Gastrocnemius medialis (tissue), 4 donors: ENCODE measurements at regions not wholly inside any gene's neighbourhood (a gene's known extent, or its start where the extent isn't known, plus 50 kb on each side); places are given as distances from the start of the nearest gene placed in this dataset.

Source experiments
- ATAC-seq, 2 donors: fragments of 150-250 bp; one replicate each; pipeline ENCODE4 v1.9.1; 2016
- DNase-seq, 2 donors: peaks; one replicate each; pipeline ENCODE4 v3.0.0-alpha.2; 2019
- H3K27ac ChIP-seq, 4 donors: fragments of 200-600 bp; sonication (generic); 1 replicate in 1 of 4; 2 replicates in 3 of 4; pipeline ENCODE4 v1.5.1; 2016 to 2018; ENCODE audit warnings: mild to moderate bottlenecking in 2 of 4, moderate library complexity in 1 of 4
- H3K27me3 ChIP-seq, 3 donors: fragments of 200-600 bp; sonication (generic) in 2 of 3; 1 replicate in 1 of 3; 2 replicates in 2 of 3; pipeline versions ENCODE4 v1.5.1 to v1.6.0; 2016 to 2019; ENCODE audit warnings: mild to moderate bottlenecking in 1 of 3, moderate library complexity in 1 of 3
- H3K36me3 ChIP-seq, 2 donors: fragments of 200-600 bp; sonication (generic) in 1 of 2; one replicate each; pipeline ENCODE4 v1.5.1; 2017 to 2018
- H3K4me1 ChIP-seq, 2 donors: fragments of 200-600 bp; sonication (generic) in 1 of 2; one replicate each; pipeline ENCODE4 v1.5.1; 2016 to 2017; ENCODE audit warnings: mild to moderate bottlenecking in 2 of 2
- H3K4me3 ChIP-seq, 4 donors: fragments of 200-600 bp; sonication (generic) in 3 of 4; 1 replicate in 1 of 4; 2 replicates in 3 of 4; pipeline ENCODE4 v1.5.1; 2016 to 2019; ENCODE audit warnings: mild to moderate bottlenecking in 2 of 4
- H3K9me3 ChIP-seq, 3 donors: fragments of 200-600 bp; sonication (generic) in 2 of 3; 1 replicate in 1 of 3; 2 replicates in 2 of 3; pipeline ENCODE4 v1.5.1; 2016 to 2019
- POLR2A ChIP-seq, 2 donors: fragments of 450-650 bp; IDR thresholded peaks; one replicate each; pipeline ENCODE4 v1.6.1; 2017; ENCODE audit warnings: antibody characterized with exemption in 2 of 2, mild to moderate bottlenecking in 2 of 2, moderate library complexity in 2 of 2
- in situ Hi-C, 4 donors: fragments of 200-750 bp; cut with MboI; loops; one replicate each; pipeline versions ENCODE4 v1.15.0 to v1.8.0; 2017; ENCODE audit warnings: low sequenced_read_pairs in 4 of 4
- intact Hi-C: fragments of 100-400 bp; cut with DNase I; formaldehyde crosslinking; loops from one replicate; pipeline ENCODE4 v1.15.1; 2023; ENCODE audit warnings: low total_unique reads
- TF ChIP-seq, protein P1 (sequence below), 5 experiments: fragments of 450-650 bp in 3 of 5; fragments of 200-600 bp in 2 of 5; sonication (generic) in 2 of 5; IDR thresholded peaks in 4 of 5; conservative IDR thresholded peaks in 1 of 5; 1 replicate in 4 of 5; 2 replicates in 1 of 5; pipeline ENCODE4 v1.5.1; 2016 to 2019; ENCODE audit warnings: antibody characterized with exemption in 5 of 5, mild to moderate bottlenecking in 3 of 5, moderate library complexity in 3 of 5

GRCh38 chr12:61452076-61452475, 808.1 kb upstream of the USP15 start:
- intact Hi-C loops = no loop called here
- DNase-seq = no peak
- TF ChIP-seq, protein P1, sequence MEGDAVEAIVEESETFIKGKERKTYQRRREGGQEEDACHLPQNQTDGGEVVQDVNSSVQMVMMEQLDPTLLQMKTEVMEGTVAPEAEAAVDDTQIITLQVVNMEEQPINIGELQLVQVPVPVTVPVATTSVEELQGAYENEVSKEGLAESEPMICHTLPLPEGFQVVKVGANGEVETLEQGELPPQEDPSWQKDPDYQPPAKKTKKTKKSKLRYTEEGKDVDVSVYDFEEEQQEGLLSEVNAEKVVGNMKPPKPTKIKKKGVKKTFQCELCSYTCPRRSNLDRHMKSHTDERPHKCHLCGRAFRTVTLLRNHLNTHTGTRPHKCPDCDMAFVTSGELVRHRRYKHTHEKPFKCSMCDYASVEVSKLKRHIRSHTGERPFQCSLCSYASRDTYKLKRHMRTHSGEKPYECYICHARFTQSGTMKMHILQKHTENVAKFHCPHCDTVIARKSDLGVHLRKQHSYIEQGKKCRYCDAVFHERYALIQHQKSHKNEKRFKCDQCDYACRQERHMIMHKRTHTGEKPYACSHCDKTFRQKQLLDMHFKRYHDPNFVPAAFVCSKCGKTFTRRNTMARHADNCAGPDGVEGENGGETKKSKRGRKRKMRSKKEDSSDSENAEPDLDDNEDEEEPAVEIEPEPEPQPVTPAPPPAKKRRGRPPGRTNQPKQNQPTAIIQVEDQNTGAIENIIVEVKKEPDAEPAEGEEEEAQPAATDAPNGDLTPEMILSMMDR (IDR thresholded peaks at IDR 0.05 in 4 of 5, conservative IDR thresholded peaks at IDR 0.05 in 1 of 5) = no peak
- TF ChIP-seq POLR2A (IDR thresholded peaks at IDR 0.05) = no peak

DNA sequence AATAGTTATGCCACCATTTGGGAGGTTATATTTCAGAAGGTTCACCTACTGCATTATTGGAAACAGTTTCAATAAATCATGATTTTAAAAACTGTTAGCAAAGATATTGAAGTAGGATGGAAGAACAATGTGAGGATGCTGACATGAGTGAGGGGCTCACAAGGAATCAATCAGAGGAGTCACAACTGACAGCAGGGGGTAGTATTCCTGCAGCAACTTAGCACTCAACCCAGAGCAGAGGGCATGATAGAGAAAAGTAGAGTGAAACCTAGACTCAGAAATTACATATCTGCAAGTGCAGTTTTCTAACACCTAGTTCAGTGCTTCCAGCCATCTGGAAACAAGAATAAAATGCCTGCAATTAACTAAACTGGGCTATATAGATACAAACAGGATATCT, 772.5 kb upstream of the USP15 start:
- H3K27me3 ChIP-seq = no peaks in the 10 kb centered on the region
- intact Hi-C loops = no loop called here
- H3K9me3 ChIP-seq = no peaks in the 10 kb centered on the region
- H3K36me3 ChIP-seq = no peaks in the 10 kb centered on the region
- H3K4me1 ChIP-seq = no peaks in the 10 kb centered on the region
- ATAC-seq (no peak), DNase-seq (no peak)
- H3K4me3 ChIP-seq = no peak overlapping the region
- TF ChIP-seq, protein P1 (IDR thresholded peaks at IDR 0.05 in 4 of 5, conservative IDR thresholded peaks at IDR 0.05 in 1 of 5) = no peak
- TF ChIP-seq POLR2A (IDR thresholded peaks at IDR 0.05) = no peak
- in situ Hi-C loops = no loop called here
- H3K27ac ChIP-seq = no peak overlapping the region

More at GRCh38 chr12:61452076-61452475, 808.1 kb upstream of the USP15 start:
- Histone ChIP-seq H3K4me1 (no peaks in the 10 kb centered on the region), H3K4me3 (no peak overlapping the region), H3K36me3 (no peaks in the 10 kb centered on the region), H3K27me3 (no peaks in the 10 kb centered on the region), H3K9me3 (no peaks in the 10 kb centered on the region), H3K27ac (no peak overlapping the region)
- in situ Hi-C loops = no loop called here
- no peak for ATAC-seq

- H3K36me3 ChIP-seq = no peaks in the 10 kb centered on the region
- no peaks in the 10 kb centered on the region for H3K27me3 ChIP-seq
- TF ChIP-seq POLR2A (IDR thresholded peaks at IDR 0.05) = no peak
- TF ChIP-seq, protein P1 (IDR thresholded peaks at IDR 0.05 in 4 of 5, conservative IDR thresholded peaks at IDR 0.05 in 1 of 5) = no peak
- ATAC-seq = no peak
- H3K4me3 ChIP-seq = no peak overlapping the region
- H3K27ac ChIP-seq = no peak overlapping the region
- intact Hi-C loops = no loop called here
- H3K4me1 ChIP-seq = no peaks in the 10 kb centered on the region
- in situ Hi-C loops = no loop called here
- no peaks in the 10 kb centered on the region for H3K9me3 ChIP-seq
- no peak for DNase-seq
Observed at GRCh38 chr12:61490526-61491498, 769.4 kb upstream of the USP15 start.

DNA sequence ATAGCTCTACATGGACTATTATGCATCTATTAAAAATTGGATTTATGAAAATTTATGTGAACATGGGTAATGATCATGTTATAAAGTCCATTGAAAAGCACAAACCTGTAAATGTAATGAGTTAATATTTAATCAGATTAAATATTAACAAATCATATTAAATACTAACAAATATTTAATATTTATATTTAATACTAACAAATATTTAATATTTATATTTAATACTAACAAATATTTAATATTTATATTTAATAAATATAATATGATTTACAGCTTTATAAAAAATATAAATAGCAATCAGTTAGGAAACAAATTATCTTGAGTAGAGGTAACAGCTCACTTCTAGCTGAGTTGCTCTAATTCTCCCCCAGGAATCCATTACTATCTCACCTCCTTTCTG, 758.0 kb upstream of the USP15 start:
- no peaks in the 10 kb centered on the region for H3K4me1 ChIP-seq
- intact Hi-C loops (no loop called here), in situ Hi-C loops (no loop called here)
- H3K4me3 ChIP-seq = no peak overlapping the region
- H3K36me3 ChIP-seq = no peaks in the 10 kb centered on the region
- H3K27ac ChIP-seq = no peak overlapping the region
- no peak for ATAC-seq
- no peaks in the 10 kb centered on the region for H3K9me3 ChIP-seq
- no peaks in the 10 kb centered on the region for H3K27me3 ChIP-seq
- TF ChIP-seq POLR2A (IDR thresholded peaks at IDR 0.05) = no peak
- TF ChIP-seq, protein P1 (IDR thresholded peaks at IDR 0.05 in 4 of 5, conservative IDR thresholded peaks at IDR 0.05 in 1 of 5) = no peak
- no peak for DNase-seq
